Upper lobe of left lung (tissue), 4 donors: ENCODE measurements at regions not wholly inside any gene's neighbourhood (a gene's known extent, or its start where the extent isn't known, plus 50 kb on each side); places are given as distances from the start of the nearest gene placed in this dataset.

ENCODE experiments used
- POLR2A ChIP-seq, 4 donors: fragments of 450-650 bp; IDR thresholded peaks; one replicate each; pipeline ENCODE4 v1.5.1; 2016 to 2017; ENCODE audit warnings: antibody characterized with exemption in 4 of 4, mild to moderate bottlenecking in 2 of 4
- TF ChIP-seq, protein P1 (sequence below), 6 experiments: fragments of 450-650 bp in 4 of 6; fragments of 200-600 bp in 2 of 6; sonication (generic) in 2 of 6; IDR thresholded peaks; one replicate each; pipeline ENCODE4 v1.5.1; 2016 to 2019; ENCODE audit warnings: antibody characterized with exemption in 6 of 6

GRCh38 chr4:147134536-147135210, 189.0 kb upstream of the TTC29 start:
- TF ChIP-seq, protein P1, sequence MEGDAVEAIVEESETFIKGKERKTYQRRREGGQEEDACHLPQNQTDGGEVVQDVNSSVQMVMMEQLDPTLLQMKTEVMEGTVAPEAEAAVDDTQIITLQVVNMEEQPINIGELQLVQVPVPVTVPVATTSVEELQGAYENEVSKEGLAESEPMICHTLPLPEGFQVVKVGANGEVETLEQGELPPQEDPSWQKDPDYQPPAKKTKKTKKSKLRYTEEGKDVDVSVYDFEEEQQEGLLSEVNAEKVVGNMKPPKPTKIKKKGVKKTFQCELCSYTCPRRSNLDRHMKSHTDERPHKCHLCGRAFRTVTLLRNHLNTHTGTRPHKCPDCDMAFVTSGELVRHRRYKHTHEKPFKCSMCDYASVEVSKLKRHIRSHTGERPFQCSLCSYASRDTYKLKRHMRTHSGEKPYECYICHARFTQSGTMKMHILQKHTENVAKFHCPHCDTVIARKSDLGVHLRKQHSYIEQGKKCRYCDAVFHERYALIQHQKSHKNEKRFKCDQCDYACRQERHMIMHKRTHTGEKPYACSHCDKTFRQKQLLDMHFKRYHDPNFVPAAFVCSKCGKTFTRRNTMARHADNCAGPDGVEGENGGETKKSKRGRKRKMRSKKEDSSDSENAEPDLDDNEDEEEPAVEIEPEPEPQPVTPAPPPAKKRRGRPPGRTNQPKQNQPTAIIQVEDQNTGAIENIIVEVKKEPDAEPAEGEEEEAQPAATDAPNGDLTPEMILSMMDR (IDR thresholded peaks at IDR 0.05) = no peak
- no peak for TF ChIP-seq POLR2A (IDR thresholded peaks at IDR 0.05)
